ENCODE measurements at regions not wholly inside any gene's neighbourhood (a gene's known extent, or its start where the extent isn't known, plus 50 kb on each side); places are given as distances from the start of the nearest gene placed in this dataset.
A peak's percentile ranks its signal among the peaks of the same experiment; 100 is the strongest.

- ATAC-seq (ENCODE audit: low read depth in 2 of 2), result no peak
- Mint-ChIP-seq H3K4me1 (peaks cover 65 to 84% (median 77%) of the 10 kb centered on the region in 3 donors), H3K27me3 (no peaks in the 10 kb centered on the region), H3K27ac (peak overlapping the region in 3 of 6 donors; percentile 67 to 82 (median 72)), H3K9me3 (peaks cover 0 to 2% (median 0%) of the 10 kb centered on the region in 7 donors), H3K4me3 (peak overlapping the region in 1 of 8 donors; percentile 53), H3K36me3 (no peaks in the 10 kb centered on the region)
- DNase-seq, result no peak
Observed at GRCh38 chr11:10627816-10628215, 59.4 kb upstream of the LYVE1 start.

DNA sequence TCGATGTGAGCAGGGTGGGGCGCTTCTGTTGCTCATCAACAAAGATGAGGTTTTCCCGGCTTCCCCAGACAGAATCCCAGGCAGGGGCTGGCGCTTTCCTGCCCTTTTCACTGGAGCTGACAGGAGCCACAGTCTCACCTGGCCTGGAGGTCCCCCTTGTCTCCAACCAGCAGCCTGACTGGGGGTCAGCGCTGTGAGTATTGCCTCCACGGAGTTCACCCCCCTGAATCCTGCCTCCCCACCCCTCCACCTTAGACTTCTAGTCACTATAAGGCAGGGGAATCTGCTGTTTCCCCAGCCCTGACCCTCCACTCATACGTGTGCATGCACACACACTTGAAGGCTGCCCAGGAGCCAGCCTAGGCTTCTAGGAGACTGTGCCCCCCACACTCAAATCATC lies 58.8 kb upstream of the LYVE1 start:
- Mint-ChIP-seq H3K27ac (peak overlapping the region in 5 of 6 donors; percentile 11 to 84 (median 23)), H3K4me1 (peaks cover 63 to 84% (median 81%) of the 10 kb centered on the region in 3 donors), H3K4me3 (peak overlapping the region in 1 of 8 donors; percentile 53), H3K36me3 (no peaks in the 10 kb centered on the region), H3K27me3 (no peaks in the 10 kb centered on the region), H3K9me3 (peaks cover 0 to 2% (median 0%) of the 10 kb centered on the region in 7 donors)
- no peak for DNase-seq
- ATAC-seq (ENCODE audit: low read depth in 2 of 2), result no peak

DNA sequence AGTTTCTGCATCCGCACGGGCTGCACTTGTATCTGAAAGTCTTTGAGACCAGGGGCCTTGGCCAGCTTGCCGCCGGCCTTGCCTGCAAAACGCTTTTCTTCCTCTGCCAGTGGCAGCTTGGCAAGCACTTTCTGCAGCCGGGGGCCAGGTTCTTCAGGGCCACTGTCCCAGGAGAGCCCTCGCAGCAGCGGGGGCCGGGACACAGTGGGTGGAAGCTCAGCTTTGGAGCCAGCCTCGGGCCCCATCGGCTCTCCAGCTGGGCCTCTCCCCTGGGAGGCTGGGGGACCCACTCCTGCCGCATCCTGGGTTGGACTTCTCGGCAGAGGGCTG lies 57.5 kb upstream of the LYVE1 start:
- no peaks in the 10 kb centered on the region for H3K36me3 Mint-ChIP-seq
- ATAC-seq (ENCODE audit: low read depth in 2 of 2) (no peak), DNase-seq (no peak)
- no peaks in the 10 kb centered on the region for H3K27me3 Mint-ChIP-seq
- H3K4me3 Mint-ChIP-seq, result no peak overlapping the region
- H3K27ac Mint-ChIP-seq, result peak overlapping the region in 1 of 6 donors; percentile 73
- no peaks in the 10 kb centered on the region for H3K9me3 Mint-ChIP-seq
- H3K4me1 Mint-ChIP-seq, result peaks cover 58 to 84% (median 78%) of the 10 kb centered on the region in 3 donors

DNA sequence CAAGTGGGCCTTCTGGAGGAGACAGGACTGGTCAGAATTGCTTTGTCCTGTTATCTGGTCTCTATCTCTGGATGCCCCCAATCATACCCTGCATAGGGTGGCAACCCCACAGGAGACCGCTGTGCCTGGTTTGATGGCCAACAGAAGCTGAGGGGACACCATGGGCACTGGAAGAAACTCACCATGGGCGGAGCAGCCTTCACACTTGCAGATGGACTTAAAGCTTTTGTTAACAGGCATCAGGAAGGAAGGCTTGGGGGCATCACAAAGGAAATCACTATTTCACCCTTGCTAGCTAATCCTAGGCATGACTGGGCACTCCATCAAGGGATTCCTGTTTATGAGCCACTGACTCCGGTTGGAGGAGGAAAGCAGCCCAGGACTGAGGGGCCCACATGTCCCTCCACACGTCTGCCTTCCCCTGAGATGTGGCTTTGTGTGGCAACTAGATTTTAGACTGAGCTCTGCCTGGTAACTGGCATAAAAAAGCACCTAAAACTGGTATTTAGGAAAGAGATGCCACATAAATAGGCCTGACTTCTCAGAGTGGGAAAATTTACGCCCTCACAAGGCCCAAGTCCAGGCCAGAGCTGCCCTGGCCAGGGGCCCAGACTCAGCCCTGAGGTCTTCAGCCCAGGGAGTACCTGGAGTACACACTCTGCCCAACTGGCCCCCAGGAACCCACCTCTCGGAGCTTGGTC lies 57.0 kb upstream of the LYVE1 start:
- H3K4me3 Mint-ChIP-seq, result peak overlapping the region in 2 of 8 donors; percentile 2 to 16
- H3K27ac Mint-ChIP-seq, result peak overlapping the region; percentile 78 to 98 (median 89)
- DNase-seq, result no peak
- H3K27me3 Mint-ChIP-seq, result no peaks in the 10 kb centered on the region
- no peaks in the 10 kb centered on the region for H3K36me3 Mint-ChIP-seq
- H3K4me1 Mint-ChIP-seq, result peaks cover 58 to 82% (median 75%) of the 10 kb centered on the region in 3 donors
- ATAC-seq (ENCODE audit: low read depth in 2 of 2), result no peak
- H3K9me3 Mint-ChIP-seq, result no peaks in the 10 kb centered on the region

DNA sequence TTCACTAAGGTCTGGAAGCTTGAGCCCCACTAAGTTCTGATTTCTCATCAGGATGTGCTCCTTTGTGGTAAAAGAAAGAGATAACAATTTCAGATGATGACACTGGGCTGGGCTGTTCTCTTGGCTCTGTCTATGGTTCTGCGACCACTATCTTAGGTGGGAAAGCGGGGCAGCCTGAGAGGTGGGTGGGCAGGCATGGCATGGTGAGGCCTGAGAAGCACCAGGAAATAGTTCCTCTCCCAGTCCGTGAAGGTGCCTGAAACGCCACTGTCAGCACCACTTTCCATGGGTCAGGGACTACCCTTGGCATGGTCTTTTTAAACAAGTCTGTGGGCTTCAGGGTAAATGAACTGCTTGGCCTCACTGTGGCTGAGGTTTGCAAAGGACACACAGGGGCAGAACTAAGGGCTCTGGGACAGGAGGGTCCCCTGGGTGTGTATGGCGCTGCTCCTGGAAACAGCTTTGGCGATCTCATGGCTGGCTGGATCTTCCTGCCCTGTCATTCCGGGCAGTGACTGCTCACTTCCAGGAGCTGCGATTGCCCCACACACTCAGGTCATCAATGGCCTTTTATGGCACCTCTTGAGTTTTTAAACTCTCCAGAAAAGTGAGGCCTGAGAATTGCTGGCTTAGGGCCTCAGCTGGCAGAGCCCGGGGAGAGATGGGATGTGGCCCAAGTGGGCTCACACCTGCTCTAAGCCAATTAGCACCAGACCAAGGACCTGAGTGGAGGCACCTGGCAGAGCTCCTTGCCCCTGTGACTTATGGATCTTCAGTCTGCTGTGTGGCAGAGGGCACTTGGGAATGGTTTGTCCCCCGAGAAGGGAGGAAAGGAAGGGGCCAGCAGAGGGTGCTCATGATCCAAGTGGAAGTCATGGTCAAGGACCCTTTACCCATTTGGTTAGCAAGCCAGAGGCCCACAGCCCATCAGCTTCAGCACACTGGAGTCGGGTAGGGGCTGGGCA lies 55.6 kb upstream of the LYVE1 start:
- no peak for ATAC-seq (ENCODE audit: low read depth in 2 of 2)
- Mint-ChIP-seq H3K4me3 (peak overlapping the region in 7 of 8 donors; percentile 53 to 82 (median 74)), H3K4me1 (peaks cover 57 to 82% (median 70%) of the 10 kb centered on the region in 3 donors), H3K27me3 (no peaks in the 10 kb centered on the region), H3K36me3 (no peaks in the 10 kb centered on the region), H3K27ac (peak overlapping the region; percentile 94 to 99 (median 98)), H3K9me3 (no peaks in the 10 kb centered on the region)
- DNase-seq, result no peak

DNA sequence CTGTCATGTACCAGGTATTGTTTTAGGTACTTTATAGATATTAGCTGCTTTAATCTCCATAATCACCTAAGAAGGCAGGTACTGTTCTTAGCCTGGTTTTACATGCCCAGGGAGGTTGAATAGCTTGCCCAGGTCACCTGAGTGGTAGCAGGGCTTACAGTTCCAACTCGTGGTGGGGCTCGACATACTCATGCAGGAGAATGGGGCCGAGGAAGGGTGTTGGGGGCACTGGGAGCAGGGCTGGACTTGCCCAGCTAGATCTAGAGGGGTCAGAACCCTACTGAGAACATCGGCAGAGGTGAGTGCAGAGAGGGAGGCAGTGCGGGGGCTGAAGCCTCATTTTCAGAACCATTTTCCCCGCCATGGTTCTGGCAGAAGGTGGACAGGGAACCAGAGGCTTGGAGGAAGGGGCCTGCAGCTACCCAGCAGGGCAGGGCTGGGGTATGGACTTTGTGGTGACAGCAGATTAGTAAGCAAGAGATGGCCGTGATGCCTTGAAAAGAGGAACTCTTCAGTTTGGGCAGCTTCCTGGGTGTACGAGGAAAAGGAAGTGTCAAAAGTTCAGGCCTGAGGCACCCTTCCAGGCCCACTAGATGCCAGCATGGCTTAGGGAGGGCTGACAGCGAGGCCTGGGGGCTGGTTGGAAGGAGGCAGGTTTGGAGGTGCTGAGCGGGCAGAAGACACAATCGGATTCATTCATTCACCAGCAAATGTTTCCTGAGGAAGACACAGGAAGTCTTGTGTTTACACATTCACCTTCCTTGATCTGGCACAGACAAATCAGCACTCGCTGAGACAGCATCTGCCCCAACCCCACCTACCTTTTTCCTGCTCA lies 54.7 kb upstream of the LYVE1 start:
- ATAC-seq (ENCODE audit: low read depth in 2 of 2) (peak; percentile 97 to 98), DNase-seq (peak; percentile 66)
- H3K4me1 Mint-ChIP-seq, result peaks cover 60 to 82% (median 70%) of the 10 kb centered on the region in 3 donors
- H3K9me3 Mint-ChIP-seq, result peaks cover 0 to 3% (median 0%) of the 10 kb centered on the region in 7 donors
- H3K27ac Mint-ChIP-seq, result peak overlapping the region; percentile 94 to 99 (median 98)
- no peaks in the 10 kb centered on the region for H3K27me3 Mint-ChIP-seq
- peak overlapping the region in 7 of 8 donors; percentile 53 to 82 (median 74) for H3K4me3 Mint-ChIP-seq
- peaks cover 0 to 6% of the 10 kb centered on the region in 2 donors for H3K36me3 Mint-ChIP-seq

DNA sequence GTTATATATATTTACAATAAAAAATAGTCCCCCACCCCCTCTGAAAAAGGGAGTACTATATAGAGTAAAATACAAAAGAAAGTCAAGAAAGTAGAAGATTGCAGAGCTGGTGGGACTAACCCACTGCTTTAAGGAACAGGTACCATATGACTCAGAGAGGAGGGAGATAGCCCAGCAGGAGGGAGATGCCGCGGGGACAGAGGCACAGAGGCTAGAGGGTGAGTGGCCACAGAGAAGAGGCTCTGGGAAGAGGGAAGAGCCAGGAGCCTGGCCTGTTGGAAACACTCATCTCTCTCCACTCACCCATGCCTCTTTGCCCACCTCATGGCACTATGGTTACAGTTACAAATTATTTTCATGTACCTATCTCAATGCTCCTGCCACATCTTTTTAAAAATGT lies 53.6 kb upstream of the LYVE1 start:
- Mint-ChIP-seq H3K4me1 (peaks cover 66 to 84% (median 79%) of the 10 kb centered on the region in 3 donors), H3K27me3 (no peaks in the 10 kb centered on the region), H3K27ac (peak overlapping the region in 4 of 6 donors; percentile 52 to 99 (median 74)), H3K36me3 (peaks cover 0 to 8% of the 10 kb centered on the region in 2 donors), H3K4me3 (peak overlapping the region in 3 of 8 donors; percentile 36 to 67 (median 47)), H3K9me3 (peaks cover 0 to 4% (median 0%) of the 10 kb centered on the region in 7 donors)
- DNase-seq (no peak), ATAC-seq (ENCODE audit: low read depth in 2 of 2) (no peak)

DNA sequence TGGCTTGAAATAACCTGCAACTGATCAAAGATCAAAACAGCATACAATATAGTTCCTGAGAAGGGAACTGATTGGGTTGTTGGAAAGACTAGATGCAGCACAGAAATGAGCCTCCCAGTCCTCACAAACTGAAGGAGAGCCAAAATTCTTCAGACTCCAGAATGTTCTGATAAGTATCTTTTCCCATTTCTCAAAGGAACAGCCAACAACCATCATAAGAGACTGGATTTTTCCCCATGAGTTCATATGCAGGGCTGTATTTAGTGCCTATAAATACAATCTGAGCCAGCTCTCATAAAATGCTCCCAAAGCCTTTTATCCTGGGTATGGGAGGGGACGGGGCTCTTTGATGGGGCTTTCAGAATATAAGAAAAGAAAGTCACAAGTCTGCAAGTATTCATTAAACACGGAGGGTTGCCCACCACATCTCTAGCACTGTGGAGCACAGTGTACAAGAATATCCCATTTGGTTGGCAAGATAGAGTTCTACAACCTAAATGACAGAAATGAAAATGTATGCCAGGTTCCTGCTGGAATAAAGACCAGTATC lies 50.7 kb upstream of the LYVE1 start:
- H3K4me3 Mint-ChIP-seq, result peak overlapping the region in 1 of 8 donors; percentile 35
- peaks cover 56 to 88% (median 63%) of the 10 kb centered on the region in 3 donors for H3K4me1 Mint-ChIP-seq
- no peaks in the 10 kb centered on the region for H3K27me3 Mint-ChIP-seq
- H3K36me3 Mint-ChIP-seq, result peaks cover 0 to 9% of the 10 kb centered on the region in 2 donors
- H3K27ac Mint-ChIP-seq, result peak overlapping the region in 4 of 6 donors; percentile 6 to 79 (median 59)
- H3K9me3 Mint-ChIP-seq, result peaks cover 0 to 4% (median 1%) of the 10 kb centered on the region in 7 donors
- no peak for ATAC-seq (ENCODE audit: low read depth in 2 of 2)
- no peak for DNase-seq

- Mint-ChIP-seq H3K4me1 (peaks cover 56 to 88% (median 63%) of the 10 kb centered on the region in 3 donors), H3K27ac (peak overlapping the region in 5 of 6 donors; percentile 2 to 79 (median 52)), H3K36me3 (peaks cover 0 to 16% of the 10 kb centered on the region in 2 donors), H3K4me3 (peak overlapping the region in 4 of 8 donors; percentile 9 to 57 (median 36)), H3K9me3 (peaks cover 3 to 9% (median 6%) of the 10 kb centered on the region in 7 donors), H3K27me3 (no peaks in the 10 kb centered on the region)
- DNase-seq (no peak), ATAC-seq (ENCODE audit: low read depth in 2 of 2) (no peak)
Observed at GRCh38 chr11:10618490-10618889, 50.0 kb upstream of the LYVE1 start.
